ENCODE measurements at regions not wholly inside any gene's neighbourhood (a gene's known extent, or its start where the extent isn't known, plus 50 kb on each side); places are given as distances from the start of the nearest gene placed in this dataset.

DNA sequence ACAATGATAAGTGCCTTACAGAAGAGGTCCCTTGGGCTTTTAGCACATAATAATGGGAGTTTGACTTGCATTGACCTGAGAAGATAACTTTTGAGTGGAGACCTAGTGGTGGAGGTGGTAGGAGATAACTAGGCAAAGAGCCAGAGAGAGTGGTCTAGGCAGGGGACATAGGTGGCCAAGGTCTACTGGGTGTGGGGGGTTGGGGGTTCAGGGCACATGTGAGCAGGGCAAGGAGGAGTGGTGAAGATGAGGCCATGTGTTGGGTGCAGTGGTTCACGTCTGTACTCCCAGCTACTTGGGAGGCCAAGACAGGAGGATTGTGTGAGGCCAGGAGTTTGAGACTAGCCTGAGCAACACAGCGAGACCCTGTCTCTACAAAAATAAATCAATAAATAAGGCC lies 74.3 kb upstream of the CTNNBL1 start:
- TF ChIP-seq POLR2A (IDR thresholded peaks at IDR 0.05; ENCODE audit: low read depth, low read length), result no peak
- no peak for TF ChIP-seq TAF1 (IDR thresholded peaks at IDR 0.05; ENCODE audit: borderline replicate concordance, low read depth, low read length)
